ENCODE measurements at regions not wholly inside any gene's neighbourhood (a gene's known extent, or its start where the extent isn't known, plus 50 kb on each side); places are given as distances from the start of the nearest gene placed in this dataset.

DNA sequence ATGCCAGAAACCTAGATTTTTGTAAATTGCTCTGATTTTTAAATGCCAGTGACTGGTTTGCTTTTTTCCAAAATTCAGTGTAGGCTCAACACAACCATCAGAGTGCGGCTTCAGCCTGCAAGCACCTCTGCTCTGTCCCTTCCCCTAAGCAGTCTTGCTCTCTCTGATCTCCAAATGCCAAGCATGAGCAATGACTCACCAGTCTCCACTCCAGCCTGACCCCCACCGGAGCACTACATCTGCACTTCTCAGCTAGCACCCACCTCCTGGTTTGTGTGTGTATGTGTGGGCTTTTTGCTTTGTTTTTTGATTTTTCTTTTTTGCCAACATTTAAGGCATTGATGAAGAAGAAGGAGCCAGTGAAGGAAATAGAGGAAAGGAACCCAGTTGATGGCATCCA lies 61.4 kb upstream of the ADRA1B start (continued):
- TF ChIP-seq, protein P1, sequence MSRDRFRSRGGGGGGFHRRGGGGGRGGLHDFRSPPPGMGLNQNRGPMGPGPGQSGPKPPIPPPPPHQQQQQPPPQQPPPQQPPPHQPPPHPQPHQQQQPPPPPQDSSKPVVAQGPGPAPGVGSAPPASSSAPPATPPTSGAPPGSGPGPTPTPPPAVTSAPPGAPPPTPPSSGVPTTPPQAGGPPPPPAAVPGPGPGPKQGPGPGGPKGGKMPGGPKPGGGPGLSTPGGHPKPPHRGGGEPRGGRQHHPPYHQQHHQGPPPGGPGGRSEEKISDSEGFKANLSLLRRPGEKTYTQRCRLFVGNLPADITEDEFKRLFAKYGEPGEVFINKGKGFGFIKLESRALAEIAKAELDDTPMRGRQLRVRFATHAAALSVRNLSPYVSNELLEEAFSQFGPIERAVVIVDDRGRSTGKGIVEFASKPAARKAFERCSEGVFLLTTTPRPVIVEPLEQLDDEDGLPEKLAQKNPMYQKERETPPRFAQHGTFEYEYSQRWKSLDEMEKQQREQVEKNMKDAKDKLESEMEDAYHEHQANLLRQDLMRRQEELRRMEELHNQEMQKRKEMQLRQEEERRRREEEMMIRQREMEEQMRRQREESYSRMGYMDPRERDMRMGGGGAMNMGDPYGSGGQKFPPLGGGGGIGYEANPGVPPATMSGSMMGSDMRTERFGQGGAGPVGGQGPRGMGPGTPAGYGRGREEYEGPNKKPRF (IDR thresholded peaks at IDR 0.05; ENCODE audit: low read depth, low read length), result no peak
- TF ChIP-seq ZNF695 (CRISPR knock-in tag; IDR thresholded peaks at IDR 0.05) (no peak), TSC22D4 (tag; IDR thresholded peaks at IDR 0.05) (no peak), ZNF408 (CRISPR knock-in tag; IDR thresholded peaks at IDR 0.05; ENCODE audit: low read depth) (no peak)

DNA sequence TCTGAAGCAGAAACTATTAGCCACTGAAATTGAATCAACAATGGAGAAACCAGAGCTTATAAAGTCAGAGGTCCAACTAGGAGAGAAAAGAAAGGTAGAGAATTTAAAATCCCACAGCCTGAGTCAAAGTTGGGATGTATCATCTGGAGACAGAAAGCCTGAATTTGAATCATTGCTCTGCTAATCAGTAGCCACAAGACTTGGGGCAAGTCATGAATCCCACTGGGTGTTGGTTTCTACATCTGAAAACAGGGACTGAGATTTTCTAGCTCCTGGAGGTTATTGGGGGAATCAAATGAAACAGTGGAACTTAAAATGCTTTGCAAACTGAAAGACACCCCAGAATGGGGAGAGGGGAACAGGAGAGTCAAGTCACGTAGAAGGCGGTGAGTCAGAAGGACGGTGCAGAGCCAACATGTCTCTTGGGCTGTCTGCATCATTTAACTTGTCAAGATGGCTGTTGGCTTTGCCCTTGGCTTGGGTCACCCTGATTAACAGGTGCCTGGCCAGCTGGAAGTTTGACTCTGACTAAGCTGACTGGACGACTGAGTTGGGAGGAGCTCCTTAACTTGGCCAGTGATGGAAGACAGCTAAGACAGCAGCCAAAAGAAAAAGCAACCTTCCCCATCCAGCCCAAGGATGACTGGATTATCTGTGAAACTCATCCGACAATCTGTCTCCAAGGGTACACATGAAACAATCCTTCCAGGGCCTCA lies 60.6 kb upstream of the ADRA1B start:
- BruUV-seq (replicated peaks), result no TSS peak
- no peaks in the 10 kb centered on the region for H4K20me1 ChIP-seq (replicated peaks; ENCODE audit: control insufficient read depth, insufficient read depth, low read length)
- ChIA-PET CTCF (ENCODE audit: low intra/inter-chr PET ratio) (no interaction called here), POLR2A (interaction anchor here (1.3 kb wide), 1 partner anchor 10 kb away, joined by 4 read pairs; no protein-coding TSS in a partner anchor)
- H3K9me3 ChIP-seq (replicated peaks; ENCODE audit: control insufficient read depth, insufficient read depth, low read depth, low read length), result no peaks in the 10 kb centered on the region
- H3K36me3 ChIP-seq (ENCODE audit: control insufficient read depth, insufficient read depth, low read length), result no peaks in the 10 kb centered on the region
- no peak overlapping the region for H3K9ac ChIP-seq (ENCODE audit: insufficient read depth in 1 of 2, low read depth in 2 of 2, low read length in 2 of 2)
- FAIRE-seq (no peak), DNase-seq (ENCODE audit: extremely low read depth in 1 of 4, low spot score in 3 of 4) (no peak), ATAC-seq (no peak)
- in situ Hi-C loops (cut with MboI), result no loop called here
- no peaks in the 10 kb centered on the region; a peak in 1 of 5 replicates for H3K27me3 ChIP-seq (ENCODE audit: control insufficient read depth in 2 of 2, insufficient read depth in 2 of 2, low read length in 2 of 2)
- H3K4me1 ChIP-seq (replicated peaks in 1 of 2; ENCODE audit: control insufficient read depth in 2 of 2, insufficient read depth in 2 of 2, low read length in 2 of 2), result no peaks in the 10 kb centered on the region
- H3K4me3 ChIP-seq, result no peak overlapping the region
- H3K9me1 ChIP-seq (ENCODE audit: control insufficient read depth, insufficient read depth, low read length), result no peaks in the 10 kb centered on the region
- no peak overlapping the region for H2AFZ ChIP-seq (ENCODE audit: low read depth, low read length)
- TF ChIP-seq, protein P2, sequence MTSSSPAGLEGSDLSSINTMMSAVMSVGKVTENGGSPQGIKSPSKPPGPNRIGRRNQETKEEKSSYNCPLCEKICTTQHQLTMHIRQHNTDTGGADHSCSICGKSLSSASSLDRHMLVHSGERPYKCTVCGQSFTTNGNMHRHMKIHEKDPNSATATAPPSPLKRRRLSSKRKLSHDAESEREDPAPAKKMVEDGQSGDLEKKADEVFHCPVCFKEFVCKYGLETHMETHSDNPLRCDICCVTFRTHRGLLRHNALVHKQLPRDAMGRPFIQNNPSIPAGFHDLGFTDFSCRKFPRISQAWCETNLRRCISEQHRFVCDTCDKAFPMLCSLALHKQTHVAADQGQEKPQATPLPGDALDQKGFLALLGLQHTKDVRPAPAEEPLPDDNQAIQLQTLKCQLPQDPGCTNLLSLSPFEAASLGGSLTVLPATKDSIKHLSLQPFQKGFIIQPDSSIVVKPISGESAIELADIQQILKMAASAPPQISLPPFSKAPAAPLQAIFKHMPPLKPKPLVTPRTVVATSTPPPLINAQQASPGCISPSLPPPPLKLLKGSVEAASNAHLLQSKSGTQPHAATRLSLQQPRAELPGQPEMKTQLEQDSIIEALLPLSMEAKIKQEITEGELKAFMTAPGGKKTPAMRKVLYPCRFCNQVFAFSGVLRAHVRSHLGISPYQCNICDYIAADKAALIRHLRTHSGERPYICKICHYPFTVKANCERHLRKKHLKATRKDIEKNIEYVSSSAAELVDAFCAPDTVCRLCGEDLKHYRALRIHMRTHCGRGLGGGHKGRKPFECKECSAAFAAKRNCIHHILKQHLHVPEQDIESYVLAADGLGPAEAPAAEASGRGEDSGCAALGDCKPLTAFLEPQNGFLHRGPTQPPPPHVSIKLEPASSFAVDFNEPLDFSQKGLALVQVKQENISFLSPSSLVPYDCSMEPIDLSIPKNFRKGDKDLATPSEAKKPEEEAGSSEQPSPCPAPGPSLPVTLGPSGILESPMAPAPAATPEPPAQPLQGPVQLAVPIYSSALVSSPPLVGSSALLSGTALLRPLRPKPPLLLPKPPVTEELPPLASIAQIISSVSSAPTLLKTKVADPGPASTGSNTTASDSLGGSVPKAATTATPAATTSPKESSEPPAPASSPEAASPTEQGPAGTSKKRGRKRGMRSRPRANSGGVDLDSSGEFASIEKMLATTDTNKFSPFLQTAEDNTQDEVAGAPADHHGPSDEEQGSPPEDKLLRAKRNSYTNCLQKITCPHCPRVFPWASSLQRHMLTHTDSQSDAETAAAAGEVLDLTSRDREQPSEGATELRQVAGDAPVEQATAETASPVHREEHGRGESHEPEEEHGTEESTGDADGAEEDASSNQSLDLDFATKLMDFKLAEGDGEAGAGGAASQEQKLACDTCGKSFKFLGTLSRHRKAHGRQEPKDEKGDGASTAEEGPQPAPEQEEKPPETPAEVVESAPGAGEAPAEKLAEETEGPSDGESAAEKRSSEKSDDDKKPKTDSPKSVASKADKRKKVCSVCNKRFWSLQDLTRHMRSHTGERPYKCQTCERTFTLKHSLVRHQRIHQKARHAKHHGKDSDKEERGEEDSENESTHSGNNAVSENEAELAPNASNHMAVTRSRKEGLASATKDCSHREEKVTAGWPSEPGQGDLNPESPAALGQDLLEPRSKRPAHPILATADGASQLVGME (CRISPR knock-in tag; IDR thresholded peaks at IDR 0.05), result no peak
- TF ChIP-seq ZNF23 (CRISPR knock-in tag; IDR thresholded peaks at IDR 0.05) (no peak), MEF2A (IDR thresholded peaks at IDR 0.05; ENCODE audit: control insufficient read depth, low read depth, low read length) (no peak), CC2D1A (IDR thresholded peaks at IDR 0.05) (no peak), TCF3 (CRISPR knock-in tag; IDR thresholded peaks at IDR 0.05) (no peak), ESRRB (CRISPR knock-in tag; IDR thresholded peaks at IDR 0.05; ENCODE audit: borderline replicate concordance) (no peak)
- TF ChIP-seq, protein P3, sequence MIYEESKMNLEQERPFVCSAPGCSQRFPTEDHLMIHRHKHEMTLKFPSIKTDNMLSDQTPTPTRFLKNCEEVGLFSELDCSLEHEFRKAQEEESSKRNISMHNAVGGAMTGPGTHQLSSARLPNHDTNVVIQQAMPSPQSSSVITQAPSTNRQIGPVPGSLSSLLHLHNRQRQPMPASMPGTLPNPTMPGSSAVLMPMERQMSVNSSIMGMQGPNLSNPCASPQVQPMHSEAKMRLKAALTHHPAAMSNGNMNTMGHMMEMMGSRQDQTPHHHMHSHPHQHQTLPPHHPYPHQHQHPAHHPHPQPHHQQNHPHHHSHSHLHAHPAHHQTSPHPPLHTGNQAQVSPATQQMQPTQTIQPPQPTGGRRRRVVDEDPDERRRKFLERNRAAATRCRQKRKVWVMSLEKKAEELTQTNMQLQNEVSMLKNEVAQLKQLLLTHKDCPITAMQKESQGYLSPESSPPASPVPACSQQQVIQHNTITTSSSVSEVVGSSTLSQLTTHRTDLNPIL (CRISPR knock-in tag; IDR thresholded peaks at IDR 0.05), result no peak
- WGBS (ENCODE audit: insufficient coverage, low coverage, missing lambda C conversion rate), result 1% methylated on average over 5 of the region's 5 CpGs
- intact Hi-C loops (cut with micrococcal nuclease), result no loop called here
- H3K79me2 ChIP-seq (ENCODE audit: control insufficient read depth, insufficient read depth, low read length), result no peaks in the 10 kb centered on the region
- H3K27ac ChIP-seq (ENCODE audit: extremely low read depth, low read depth, low read length), result no peak overlapping the region
- no peak overlapping the region for H3K4me2 ChIP-seq (ENCODE audit: insufficient read depth, low read length)
